ENCODE measurements at regions not wholly inside any gene's neighbourhood (a gene's known extent, or its start where the extent isn't known, plus 50 kb on each side); places are given as distances from the start of the nearest gene placed in this dataset.

- TF ChIP-seq CTCF (optimal IDR thresholded peaks at IDR 0.05 in 1 of 3, IDR thresholded peaks at IDR 0.05 in 1 of 3, conservative IDR thresholded peaks at IDR 0.05 in 1 of 3; ENCODE audit: extremely low read depth in 1 of 3, insufficient read depth in 2 of 3, low read length in 3 of 3) (no peak), EZH2 (IDR thresholded peaks at IDR 0.05; ENCODE audit: low read length) (no peak)
Observed at GRCh38 chr2:167651406-167652151, 595.8 kb downstream of the STK39 start.

Data from keratinocyte (primary cell).